BE2C (cell line): ENCODE measurements at regions not wholly inside any gene's neighbourhood (a gene's known extent, or its start where the extent isn't known, plus 50 kb on each side); places are given as distances from the start of the nearest gene placed in this dataset.

Source experiments
- DNase-seq: peaks from one replicate; pipeline ENCODE4 v3.0.0-alpha.2; 2020
- H3K27me3 ChIP-seq: fragments of 250-450 bp; sonication (Bioruptor Pico); 2 replicates; pipeline ENCODE4 v1.5.1; 2020; ENCODE audit warnings: mild to moderate bottlenecking
- H3K36me3 ChIP-seq: fragments of 250-450 bp; sonication (Bioruptor Pico); 2 replicates; pipeline ENCODE4 v1.5.1; 2020; ENCODE audit warnings: mild to moderate bottlenecking
- H3K4me1 ChIP-seq: fragments of 250-450 bp; sonication (Bioruptor Pico); 2 replicates; pipeline ENCODE4 v1.5.1; 2020
- H3K4me3 ChIP-seq: 2 replicates; pipeline ENCODE4 v1.5.1; 2011; ENCODE audit warnings: low read depth, low read length
- H3K9me3 ChIP-seq: fragments of 250-450 bp; sonication (Bioruptor Pico); 2 replicates; pipeline ENCODE4 v1.5.1; 2020
- CTCF ChIP-seq: IDR thresholded peaks from 2 replicates; pipeline ENCODE4 v1.5.1; 2012; ENCODE audit warnings: mild to moderate bottlenecking, low read depth, low read length

GRCh38 chr3:193805448-193805847 lies 212.4 kb downstream of the OPA1 start:
- no peaks in the 10 kb centered on the region for H3K9me3 ChIP-seq
- H3K4me1 ChIP-seq, result peaks cover 6% of the 10 kb centered on the region
- DNase-seq, result peak; percentile 99
- no peak overlapping the region for H3K4me3 ChIP-seq
- H3K36me3 ChIP-seq, result no peaks in the 10 kb centered on the region
- TF ChIP-seq CTCF, result no peak
- no peaks in the 10 kb centered on the region for H3K27me3 ChIP-seq

GRCh38 chr3:193808317-193808716 lies 215.3 kb downstream of the OPA1 start:
- Histone ChIP-seq H3K9me3 (no peaks in the 10 kb centered on the region), H3K4me3 (no peak overlapping the region), H3K27me3 (no peaks in the 10 kb centered on the region), H3K36me3 (no peaks in the 10 kb centered on the region), H3K4me1 (peaks cover 6% of the 10 kb centered on the region)
- TF ChIP-seq CTCF, result no peak
- DNase-seq, result no peak

- Histone ChIP-seq H3K4me3 (no peak overlapping the region), H3K4me1 (peaks cover 6% of the 10 kb centered on the region), H3K27me3 (no peaks in the 10 kb centered on the region), H3K9me3 (no peaks in the 10 kb centered on the region), H3K36me3 (no peaks in the 10 kb centered on the region)
- no peak for TF ChIP-seq CTCF
- no peak for DNase-seq
Observed at GRCh38 chr3:193809106-193809505, 216.1 kb downstream of the OPA1 start.

GRCh38 chr3:193812078-193812725 lies 219.2 kb downstream of the OPA1 start:
- TF ChIP-seq CTCF, result no peak
- Histone ChIP-seq H3K4me1 (peaks cover 6% of the 10 kb centered on the region), H3K9me3 (no peaks in the 10 kb centered on the region), H3K4me3 (no peak overlapping the region), H3K27me3 (no peaks in the 10 kb centered on the region), H3K36me3 (no peaks in the 10 kb centered on the region)
- no peak for DNase-seq

- no peak for TF ChIP-seq CTCF
- peaks cover 6% of the 10 kb centered on the region for H3K4me1 ChIP-seq
Observed at GRCh38 chr3:193812791-193813500, 219.9 kb downstream of the OPA1 start.

GRCh38 chr3:193813501-193813830 lies 220.5 kb downstream of the OPA1 start:
- TF ChIP-seq CTCF, result no peak
- Histone ChIP-seq H3K4me3 (no peak overlapping the region), H3K4me1 (peaks cover 6% of the 10 kb centered on the region), H3K27me3 (no peaks in the 10 kb centered on the region), H3K36me3 (no peaks in the 10 kb centered on the region), H3K9me3 (no peaks in the 10 kb centered on the region)
- DNase-seq, result no peak

More at GRCh38 chr3:193812791-193813500, 219.9 kb downstream of the OPA1 start:
- no peaks in the 10 kb centered on the region for H3K9me3 ChIP-seq
- H3K27me3 ChIP-seq, result no peaks in the 10 kb centered on the region
- no peak overlapping the region for H3K4me3 ChIP-seq
- no peak for DNase-seq
- no peaks in the 10 kb centered on the region for H3K36me3 ChIP-seq
